ENCODE measurements at regions not wholly inside any gene's neighbourhood (a gene's known extent, or its start where the extent isn't known, plus 50 kb on each side); places are given as distances from the start of the nearest gene placed in this dataset.

DNA sequence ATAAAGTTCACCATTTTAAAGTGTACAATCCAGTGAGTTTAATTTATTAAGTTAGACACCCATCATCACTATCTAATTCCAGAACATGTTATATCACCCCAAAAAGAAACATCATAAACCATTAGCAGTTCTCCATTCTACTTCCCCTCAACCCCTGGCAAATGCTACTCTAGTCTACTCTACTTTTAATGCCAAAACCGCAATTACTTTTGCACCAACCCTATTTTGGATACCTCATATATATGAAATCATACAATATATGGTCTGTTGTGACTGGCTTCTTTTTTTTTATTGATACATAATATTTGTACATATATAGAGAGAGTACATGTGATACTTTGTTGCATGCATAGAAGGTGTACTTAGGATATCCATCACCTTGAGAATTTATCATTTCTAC is 190.5 kb upstream of the RARB start:
- Mint-ChIP-seq H3K4me1 (ENCODE audit: low read depth) (no peaks in the 10 kb centered on the region), H3K27me3 (ENCODE audit: insufficient read depth) (no peaks in the 10 kb centered on the region), H3K36me3 (ENCODE audit: low read depth) (no peaks in the 10 kb centered on the region), H3K4me3 (no peak overlapping the region), H3K27ac (no peak overlapping the region), H3K9me3 (peaks cover 4% of the 10 kb centered on the region)
- no peak for DNase-seq (ENCODE audit: low spot score)
- intact Hi-C loops (cut with micrococcal nuclease) = no loop called here

DNA sequence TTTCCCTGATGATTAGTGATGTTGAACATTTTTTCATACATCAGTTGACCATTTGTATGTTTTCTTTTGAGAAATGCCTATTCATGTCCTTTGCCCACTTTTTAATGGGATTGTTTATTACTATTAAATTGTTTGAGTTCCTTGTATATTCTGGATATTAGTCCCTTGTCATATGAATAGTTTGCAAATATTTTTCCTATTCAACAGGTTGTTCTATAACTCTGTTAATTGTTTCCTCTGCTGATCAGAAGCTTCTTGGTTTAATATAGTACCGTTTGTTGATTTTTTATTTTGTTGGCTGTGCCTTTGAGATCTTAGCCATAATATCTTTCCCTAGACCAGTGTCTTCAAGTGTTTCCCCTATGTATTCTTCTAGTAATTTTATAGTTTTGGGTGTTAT is 189.0 kb upstream of the RARB start:
- no peaks in the 10 kb centered on the region for H3K4me1 Mint-ChIP-seq (ENCODE audit: low read depth)
- no peak overlapping the region for H3K27ac Mint-ChIP-seq
- intact Hi-C loops (cut with micrococcal nuclease) = no loop called here
- H3K9me3 Mint-ChIP-seq = peaks cover 12% of the 10 kb centered on the region
- no peaks in the 10 kb centered on the region for H3K27me3 Mint-ChIP-seq (ENCODE audit: insufficient read depth)
- H3K4me3 Mint-ChIP-seq = no peak overlapping the region
- no peak for DNase-seq (ENCODE audit: low spot score)
- no peaks in the 10 kb centered on the region for H3K36me3 Mint-ChIP-seq (ENCODE audit: low read depth)

DNA sequence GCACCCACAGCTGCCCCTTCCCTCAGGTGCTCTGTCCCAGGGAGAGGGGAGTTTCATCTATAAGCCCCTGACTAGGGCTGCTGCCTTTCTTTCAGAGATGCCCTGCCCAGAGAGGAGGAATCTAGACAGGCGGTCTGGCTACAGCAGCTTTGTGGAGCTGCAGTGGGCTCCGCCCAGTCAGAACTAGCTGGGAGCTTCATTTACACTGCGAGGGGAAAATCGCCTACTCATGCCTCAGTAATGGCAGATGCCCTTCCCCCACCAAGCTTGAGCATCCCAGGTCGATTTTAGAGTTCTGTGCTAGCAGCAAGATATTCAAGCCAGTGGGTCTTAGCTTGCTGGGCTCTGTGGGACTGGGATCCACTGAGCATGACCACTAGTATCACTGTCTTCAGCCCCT is 181.2 kb upstream of the RARB start:
- no peaks in the 10 kb centered on the region for H3K27me3 Mint-ChIP-seq (ENCODE audit: insufficient read depth)
- intact Hi-C loops (cut with micrococcal nuclease) = no loop called here
- DNase-seq (ENCODE audit: low spot score) = no peak
- H3K27ac Mint-ChIP-seq = no peak overlapping the region
- H3K4me1 Mint-ChIP-seq (ENCODE audit: low read depth) = no peaks in the 10 kb centered on the region
- H3K9me3 Mint-ChIP-seq = peaks cover 37% of the 10 kb centered on the region
- no peak overlapping the region for H3K4me3 Mint-ChIP-seq
- no peaks in the 10 kb centered on the region for H3K36me3 Mint-ChIP-seq (ENCODE audit: low read depth)

DNA sequence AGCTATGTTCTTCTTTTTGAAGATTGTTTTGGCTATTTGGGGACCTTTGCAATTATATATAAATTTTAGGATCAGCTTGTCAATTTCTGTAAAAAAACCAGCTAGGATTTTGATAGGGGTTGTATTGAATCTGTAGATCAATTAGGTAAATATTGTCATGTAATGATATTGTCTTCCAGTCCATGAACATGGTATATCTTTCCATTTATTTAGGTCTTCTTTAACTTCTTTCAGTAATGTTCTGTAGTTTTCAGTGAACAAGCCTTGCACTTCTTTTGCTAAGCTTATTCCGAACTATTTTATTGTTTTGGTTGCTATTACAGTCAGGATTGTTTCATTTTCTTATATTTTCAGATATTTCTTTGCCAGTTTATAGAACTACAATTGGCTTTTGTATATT is 175.8 kb upstream of the RARB start:
- DNase-seq (ENCODE audit: low spot score) = no peak
- Mint-ChIP-seq H3K27ac (no peak overlapping the region), H3K9me3 (peaks cover 29% of the 10 kb centered on the region), H3K36me3 (ENCODE audit: low read depth) (no peaks in the 10 kb centered on the region), H3K27me3 (ENCODE audit: insufficient read depth) (no peaks in the 10 kb centered on the region), H3K4me1 (ENCODE audit: low read depth) (no peaks in the 10 kb centered on the region), H3K4me3 (no peak overlapping the region)
- intact Hi-C loops (cut with micrococcal nuclease) = no loop called here

DNA sequence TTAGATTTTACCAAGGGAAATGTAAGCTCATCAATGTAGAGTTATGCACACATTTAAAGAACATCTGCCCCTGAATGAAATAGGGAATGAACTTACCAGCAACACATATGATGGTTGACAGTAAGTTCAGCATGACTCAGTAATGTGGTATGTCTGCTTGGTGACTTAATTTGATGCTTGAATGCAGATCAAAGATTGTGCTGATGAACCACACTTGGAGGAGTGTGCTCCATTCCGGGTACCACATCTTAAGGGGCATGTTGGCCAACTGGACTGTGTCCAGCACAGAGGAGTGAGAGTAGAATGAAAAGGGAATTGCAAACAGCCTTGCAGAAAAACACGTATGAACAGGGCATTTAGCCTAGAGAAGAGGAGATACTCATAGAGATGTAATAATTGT is 171.0 kb upstream of the RARB start:
- no peaks in the 10 kb centered on the region for H3K27me3 Mint-ChIP-seq (ENCODE audit: insufficient read depth)
- no peak for DNase-seq (ENCODE audit: low spot score)
- H3K36me3 Mint-ChIP-seq (ENCODE audit: low read depth) = no peaks in the 10 kb centered on the region
- peaks cover 8% of the 10 kb centered on the region for H3K9me3 Mint-ChIP-seq
- intact Hi-C loops (cut with micrococcal nuclease) = no loop called here
- H3K27ac Mint-ChIP-seq = no peak overlapping the region
- H3K4me1 Mint-ChIP-seq (ENCODE audit: low read depth) = no peaks in the 10 kb centered on the region
- no peak overlapping the region for H3K4me3 Mint-ChIP-seq

DNA sequence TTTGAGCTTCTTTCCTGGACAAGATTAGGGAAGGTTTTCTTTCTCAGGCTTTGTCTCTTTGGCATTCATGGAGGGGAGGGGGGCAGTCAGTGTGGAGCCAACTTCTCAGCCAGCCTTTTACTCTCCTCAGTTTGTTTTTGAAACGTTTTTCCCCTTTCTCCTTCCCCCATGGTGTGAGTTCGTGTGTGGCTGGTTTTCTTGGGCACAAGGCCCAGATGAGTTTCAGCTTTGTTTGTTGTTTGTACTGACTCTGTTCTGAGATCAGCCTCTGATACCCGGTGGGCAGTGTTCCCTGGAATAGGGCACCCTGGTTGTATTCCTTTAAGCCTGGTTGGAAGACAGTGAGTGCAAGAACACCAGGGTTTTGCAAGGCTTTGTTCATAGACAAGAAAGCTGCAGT is 168.2 kb upstream of the RARB start:
- H3K36me3 Mint-ChIP-seq (ENCODE audit: low read depth) = no peaks in the 10 kb centered on the region
- no peak overlapping the region for H3K27ac Mint-ChIP-seq
- no peaks in the 10 kb centered on the region for H3K4me1 Mint-ChIP-seq (ENCODE audit: low read depth)
- no peaks in the 10 kb centered on the region for H3K9me3 Mint-ChIP-seq
- intact Hi-C loops (cut with micrococcal nuclease) = no loop called here
- H3K4me3 Mint-ChIP-seq = no peak overlapping the region
- H3K27me3 Mint-ChIP-seq (ENCODE audit: insufficient read depth) = no peaks in the 10 kb centered on the region
- DNase-seq (ENCODE audit: low spot score) = no peak

DNA sequence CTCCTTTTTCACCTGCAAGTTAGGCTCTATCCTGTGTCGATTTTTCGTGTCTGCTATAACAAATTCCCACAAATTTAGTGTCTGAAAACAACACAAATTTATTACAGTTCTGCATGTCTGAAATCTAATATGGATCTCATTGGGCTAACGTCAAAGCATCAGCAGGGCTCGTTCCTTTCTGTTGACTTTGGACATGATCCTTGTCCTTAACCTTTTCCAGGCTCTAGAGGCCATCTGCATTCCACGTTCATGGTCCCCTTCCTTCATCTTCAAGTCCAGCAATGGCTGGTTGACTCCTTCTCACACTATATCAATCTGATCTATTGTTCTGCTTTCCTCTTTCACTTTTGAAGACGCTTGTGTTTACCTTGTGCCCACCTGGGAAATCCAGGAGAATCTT is 165.7 kb upstream of the RARB start:
- H3K4me1 Mint-ChIP-seq (ENCODE audit: low read depth) = no peaks in the 10 kb centered on the region
- H3K36me3 Mint-ChIP-seq (ENCODE audit: low read depth) = no peaks in the 10 kb centered on the region
- H3K9me3 Mint-ChIP-seq = no peaks in the 10 kb centered on the region
- DNase-seq (ENCODE audit: low spot score) = no peak
- intact Hi-C loops (cut with micrococcal nuclease) = no loop called here
- no peak overlapping the region for H3K27ac Mint-ChIP-seq
- no peaks in the 10 kb centered on the region for H3K27me3 Mint-ChIP-seq (ENCODE audit: insufficient read depth)
- H3K4me3 Mint-ChIP-seq = no peak overlapping the region

DNA sequence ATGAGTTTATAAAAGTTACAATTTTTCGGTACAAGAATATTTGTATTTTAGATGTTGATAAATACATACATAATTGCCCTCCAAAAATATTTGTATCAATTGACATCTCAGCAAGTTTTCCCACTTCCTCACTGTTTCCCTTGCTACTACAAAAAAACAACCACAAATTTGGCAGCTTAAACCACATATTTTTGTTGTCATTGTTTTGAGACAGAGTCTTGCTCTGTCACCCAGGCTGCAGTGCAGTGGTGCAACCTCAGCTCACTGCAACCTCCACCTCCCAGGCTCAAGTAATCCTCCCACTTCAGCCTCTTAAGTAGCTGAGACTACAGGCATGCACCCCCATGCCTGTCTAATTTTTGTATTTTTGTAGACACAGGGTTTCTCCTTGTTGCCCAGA is 162.8 kb upstream of the RARB start:
- Mint-ChIP-seq H3K4me3 (no peak overlapping the region), H3K4me1 (ENCODE audit: low read depth) (no peaks in the 10 kb centered on the region), H3K9me3 (no peaks in the 10 kb centered on the region), H3K27me3 (ENCODE audit: insufficient read depth) (no peaks in the 10 kb centered on the region), H3K36me3 (ENCODE audit: low read depth) (no peaks in the 10 kb centered on the region), H3K27ac (no peak overlapping the region)
- DNase-seq (ENCODE audit: low spot score) = no peak
- intact Hi-C loops (cut with micrococcal nuclease) = no loop called here

DNA sequence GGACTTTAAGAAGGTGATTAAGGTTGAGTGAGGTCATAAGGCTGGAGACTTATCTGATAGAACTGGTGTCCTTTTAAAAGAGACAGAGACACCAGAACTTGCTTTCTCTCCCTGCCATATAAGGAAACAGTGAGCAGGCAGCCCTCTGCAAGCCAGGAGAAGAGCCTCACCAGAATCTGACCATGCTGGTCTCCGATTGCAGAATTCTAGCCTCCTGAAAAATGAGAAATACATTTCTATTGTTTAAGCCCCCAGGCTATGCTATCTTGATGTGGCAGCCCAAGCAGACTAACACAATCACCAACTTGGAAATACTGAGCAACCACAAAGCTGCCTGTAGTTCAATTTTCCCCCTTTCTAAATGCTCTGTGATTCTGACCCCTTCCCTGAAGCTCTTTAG is 161.4 kb upstream of the RARB start:
- no peaks in the 10 kb centered on the region for H3K36me3 Mint-ChIP-seq (ENCODE audit: low read depth)
- H3K4me1 Mint-ChIP-seq (ENCODE audit: low read depth) = no peaks in the 10 kb centered on the region
- H3K4me3 Mint-ChIP-seq = no peak overlapping the region
- no peak for DNase-seq (ENCODE audit: low spot score)
- H3K27ac Mint-ChIP-seq = no peak overlapping the region
- H3K9me3 Mint-ChIP-seq = no peaks in the 10 kb centered on the region
- intact Hi-C loops (cut with micrococcal nuclease) = no loop called here
- no peaks in the 10 kb centered on the region for H3K27me3 Mint-ChIP-seq (ENCODE audit: insufficient read depth)

DNA sequence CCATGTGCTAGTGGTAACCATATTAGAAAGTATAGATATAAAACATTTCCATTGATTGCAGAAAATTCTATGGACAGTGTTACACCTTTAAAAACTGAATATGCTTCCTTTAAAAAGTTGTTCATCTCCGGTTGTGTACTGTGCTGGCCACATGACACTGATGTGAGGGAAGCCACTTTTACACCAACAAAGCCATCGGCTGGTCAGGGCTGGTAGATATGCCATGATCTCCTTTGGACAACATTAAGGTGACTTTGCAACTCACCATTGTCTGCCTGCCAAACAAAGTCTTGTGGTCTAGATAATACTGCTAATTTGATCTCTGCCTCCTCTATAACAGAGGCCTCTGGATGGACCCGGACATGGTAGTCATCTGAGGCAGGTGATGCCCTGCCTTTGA is 156.0 kb upstream of the RARB start:
- Mint-ChIP-seq H3K27me3 (ENCODE audit: insufficient read depth) (no peaks in the 10 kb centered on the region), H3K4me1 (ENCODE audit: low read depth) (no peaks in the 10 kb centered on the region), H3K27ac (no peak overlapping the region), H3K9me3 (no peaks in the 10 kb centered on the region), H3K36me3 (ENCODE audit: low read depth) (no peaks in the 10 kb centered on the region), H3K4me3 (no peak overlapping the region)
- intact Hi-C loops (cut with micrococcal nuclease) = no loop called here
- no peak for DNase-seq (ENCODE audit: low spot score)

DNA sequence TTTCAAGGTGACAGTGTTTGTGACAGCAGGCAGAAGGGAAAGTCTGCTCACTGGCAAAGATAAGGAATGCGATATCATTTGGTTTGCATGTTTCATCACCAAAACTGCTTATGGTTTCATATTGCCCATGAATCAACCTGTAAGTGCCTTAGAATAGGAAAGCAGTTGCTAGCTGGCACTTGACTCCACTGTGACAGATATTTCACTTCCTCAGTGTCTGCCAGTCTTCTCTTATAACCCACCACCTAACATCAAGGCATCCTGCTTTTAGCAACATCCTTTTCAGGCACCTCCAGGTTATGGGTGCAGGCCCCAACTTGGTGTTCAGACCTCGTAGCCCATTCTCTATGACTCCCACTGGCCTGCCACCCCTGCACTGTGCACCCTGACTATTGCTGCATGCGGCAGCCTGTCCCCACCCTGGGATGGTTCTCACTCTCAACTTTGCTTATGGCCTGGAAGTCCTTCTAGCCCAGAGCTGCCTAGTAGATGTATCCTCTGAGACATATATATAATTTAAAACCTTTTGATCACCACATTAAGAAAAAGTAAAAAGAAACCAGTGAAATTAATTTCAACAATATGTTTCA is 154.4 kb upstream of the RARB start:
- H3K9me3 Mint-ChIP-seq = no peaks in the 10 kb centered on the region
- no peak overlapping the region for H3K27ac Mint-ChIP-seq
- no peaks in the 10 kb centered on the region for H3K36me3 Mint-ChIP-seq (ENCODE audit: low read depth)
- DNase-seq (ENCODE audit: low spot score) = no peak
- intact Hi-C loops (cut with micrococcal nuclease) = no loop called here
- no peak overlapping the region for H3K4me3 Mint-ChIP-seq
- no peaks in the 10 kb centered on the region for H3K4me1 Mint-ChIP-seq (ENCODE audit: low read depth)
- no peaks in the 10 kb centered on the region for H3K27me3 Mint-ChIP-seq (ENCODE audit: insufficient read depth)

DNA sequence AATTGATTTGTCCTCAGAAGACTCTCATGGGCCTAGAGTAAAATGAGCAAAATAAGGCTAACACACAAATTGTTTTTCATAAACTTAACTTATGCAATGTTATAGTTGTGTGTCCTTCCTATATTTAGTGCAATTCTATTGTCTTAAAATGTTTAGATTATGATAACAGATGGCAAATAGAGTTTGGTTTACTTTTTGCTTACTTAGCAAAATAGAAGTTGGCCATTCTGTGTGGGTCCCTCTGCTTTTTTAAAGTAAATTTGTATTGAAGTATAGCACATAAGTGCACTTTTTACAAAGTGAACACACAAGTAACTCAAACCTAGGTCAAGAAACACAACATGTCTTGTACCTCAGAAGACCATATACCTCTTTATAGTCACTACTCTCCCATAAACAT is 150.6 kb upstream of the RARB start:
- H3K9me3 Mint-ChIP-seq = peaks cover 3% of the 10 kb centered on the region
- no peaks in the 10 kb centered on the region for H3K27me3 Mint-ChIP-seq (ENCODE audit: insufficient read depth)

DNA sequence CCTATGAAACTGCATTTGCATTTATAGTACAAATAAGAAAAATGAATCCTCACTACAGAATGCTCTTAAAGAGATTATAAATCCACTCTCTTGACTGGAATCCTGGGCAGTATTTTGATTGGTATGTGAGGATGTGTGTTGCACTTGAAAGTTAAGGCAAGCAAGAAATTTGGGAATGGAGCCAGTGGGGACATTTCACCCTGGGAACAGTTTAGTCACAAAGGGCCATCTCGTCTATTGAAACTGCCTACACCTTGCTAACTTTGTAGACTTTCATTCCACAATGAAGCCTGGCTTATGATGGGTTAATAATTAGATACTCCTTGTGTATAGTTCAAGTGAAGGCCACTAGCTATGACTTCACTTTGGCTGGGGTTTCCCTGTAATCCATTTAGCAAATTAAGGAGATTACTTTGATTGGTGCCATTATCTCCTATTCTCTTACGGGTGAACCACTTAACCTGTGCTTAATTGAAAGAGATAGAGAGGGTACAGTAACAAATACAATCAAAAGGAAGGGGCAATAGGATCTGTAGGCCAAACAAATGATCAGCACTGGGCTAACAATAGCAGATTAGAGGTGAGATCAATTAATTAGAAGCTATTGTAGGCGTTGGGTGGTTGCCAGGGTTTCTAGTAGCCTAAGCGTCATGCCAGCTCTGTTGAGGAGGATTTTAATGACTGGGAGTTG is 146.9 kb upstream of the RARB start:
- H3K4me3 Mint-ChIP-seq = no peak overlapping the region
- peaks cover 3% of the 10 kb centered on the region for H3K9me3 Mint-ChIP-seq
- no peak overlapping the region for H3K27ac Mint-ChIP-seq
- DNase-seq (ENCODE audit: low spot score) = no peak
- H3K36me3 Mint-ChIP-seq (ENCODE audit: low read depth) = no peaks in the 10 kb centered on the region
- no peaks in the 10 kb centered on the region for H3K4me1 Mint-ChIP-seq (ENCODE audit: low read depth)
- intact Hi-C loops (cut with micrococcal nuclease) = no loop called here
- no peaks in the 10 kb centered on the region for H3K27me3 Mint-ChIP-seq (ENCODE audit: insufficient read depth)

More for the DNA sequence above, 150.6 kb upstream of the RARB start:
- Mint-ChIP-seq H3K4me1 (ENCODE audit: low read depth) (no peaks in the 10 kb centered on the region), H3K36me3 (ENCODE audit: low read depth) (no peaks in the 10 kb centered on the region), H3K4me3 (no peak overlapping the region), H3K27ac (no peak overlapping the region)
- intact Hi-C loops (cut with micrococcal nuclease) = no loop called here
- no peak for DNase-seq (ENCODE audit: low spot score)

DNA sequence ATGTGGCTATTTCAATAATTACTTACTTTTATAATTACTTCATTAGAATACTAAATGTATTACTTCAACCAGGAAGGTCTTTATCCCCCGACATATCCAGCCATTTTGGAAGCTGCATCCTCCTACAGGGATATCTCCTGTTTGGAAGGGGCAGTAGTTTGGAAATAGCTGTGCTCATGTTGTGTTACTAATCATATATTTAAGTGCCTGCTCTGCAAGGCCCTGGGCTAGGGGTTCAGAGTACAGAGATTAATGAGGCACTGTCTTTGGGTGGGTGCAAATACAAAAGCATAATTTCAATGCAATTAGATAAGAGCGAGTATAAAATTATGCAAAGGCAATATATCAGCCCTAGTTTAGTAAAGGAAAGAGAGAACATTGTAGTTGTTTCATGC is 146.3 kb upstream of the RARB start:
- no peaks in the 10 kb centered on the region for H3K4me1 Mint-ChIP-seq (ENCODE audit: low read depth)
- H3K4me3 Mint-ChIP-seq = no peak overlapping the region
- no peaks in the 10 kb centered on the region for H3K27me3 Mint-ChIP-seq (ENCODE audit: insufficient read depth)

More for the DNA sequence above, 146.3 kb upstream of the RARB start:
- no peak for DNase-seq (ENCODE audit: low spot score)
- intact Hi-C loops (cut with micrococcal nuclease) = no loop called here
- H3K9me3 Mint-ChIP-seq = peaks cover 3% of the 10 kb centered on the region
- H3K27ac Mint-ChIP-seq = no peak overlapping the region
- H3K36me3 Mint-ChIP-seq (ENCODE audit: low read depth) = no peaks in the 10 kb centered on the region

Measured in activated T-helper 1 cell treated with anti-CD3 and anti-CD28 coated beads, Interleukin-12 subunit alpha, Interleukin-12 subunit beta, Interleukin-2, Interleukin-4 antibody, amounts not matched to agents 30 ng/mL and 10 ng/mL and 1 ng/mL, durations not matched to agents 14 hours and 24 hours and 36 hours (primary cell).